GM18909 (cell line): ENCODE measurements at regions not wholly inside any gene's neighbourhood (a gene's known extent, or its start where the extent isn't known, plus 50 kb on each side); places are given as distances from the start of the nearest gene placed in this dataset.

ENCODE experiments used
- ATAC-seq: cut with Tn5 transposase; IDR thresholded peaks from one replicate; pipeline ENCODE4 v1.9.1; 2021; ENCODE audit warnings: mild to moderate bottlenecking; ENCODE audit not compliant: unreplicated experiment, poor library complexity

- ATAC-seq, result no peak
Measured at GRCh38 chr15:36282821-36283220, 296.6 kb upstream of the CDIN1 start.

GRCh38 chr15:36284911-36285310 is 294.5 kb upstream of the CDIN1 start:
- no peak for ATAC-seq

DNA sequence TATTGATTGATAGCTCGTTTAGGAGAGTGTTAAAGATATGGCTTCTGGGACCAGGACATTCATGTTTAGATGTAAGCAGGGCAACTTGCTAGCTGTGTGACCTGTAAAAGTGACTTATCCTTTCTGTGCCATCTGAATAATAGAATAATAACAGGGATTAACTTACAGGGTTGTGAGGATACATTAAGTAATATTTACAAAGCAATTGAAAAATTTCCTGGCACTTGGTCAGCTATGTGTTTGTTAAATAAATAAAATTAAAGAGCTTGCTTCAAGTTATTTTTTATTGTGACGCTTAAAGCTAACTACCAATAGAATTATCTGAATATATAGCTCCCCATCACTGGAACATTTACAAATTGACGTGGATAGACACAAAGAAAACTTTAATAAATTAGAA is 287.9 kb upstream of the CDIN1 start:
- no peak for ATAC-seq

GRCh38 chr15:36294359-36294758 is 285.1 kb upstream of the CDIN1 start:
- ATAC-seq, result no peak

GRCh38 chr15:36301947-36302346 is 277.5 kb upstream of the CDIN1 start:
- ATAC-seq, result no peak

DNA sequence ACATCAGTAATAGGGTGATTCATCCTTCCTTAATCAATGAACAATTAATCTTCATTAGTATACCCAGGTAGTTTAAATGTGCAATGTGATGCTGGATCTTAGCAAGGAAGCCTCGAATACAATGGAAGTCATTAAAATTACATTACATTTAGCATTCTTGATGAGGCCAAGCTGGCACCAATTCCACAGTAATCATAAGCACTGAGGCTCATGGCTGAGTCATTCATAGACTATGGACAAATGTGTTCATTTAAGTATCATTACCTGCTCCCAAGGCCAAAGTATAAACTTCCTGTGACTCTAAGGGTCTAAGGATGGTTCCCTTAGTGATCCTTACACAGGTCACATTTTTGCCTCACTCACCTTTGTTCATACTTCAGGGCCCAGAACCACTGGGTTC is 266.4 kb upstream of the CDIN1 start:
- no peak for ATAC-seq

- no peak for ATAC-seq
Measured at GRCh38 chr15:36313736-36314280, 265.6 kb upstream of the CDIN1 start.

DNA sequence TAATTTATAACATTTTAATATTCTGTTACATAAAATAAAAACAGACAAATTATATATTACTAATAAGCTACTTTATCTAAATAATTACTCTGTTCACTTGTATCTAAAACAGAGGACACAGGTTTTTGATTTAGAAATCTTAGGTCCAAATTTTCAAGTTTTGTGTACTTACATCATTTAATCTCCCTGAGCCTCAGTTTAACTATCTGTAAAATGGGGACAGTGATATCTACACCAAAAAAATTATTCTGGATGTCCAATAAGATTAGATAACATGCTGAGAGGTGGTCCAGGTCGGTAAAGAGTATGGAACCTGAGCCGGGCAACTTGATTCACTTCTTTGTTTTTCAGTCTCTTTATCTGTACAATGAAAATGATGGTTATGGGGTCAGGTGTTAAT is 263.8 kb upstream of the CDIN1 start:
- ATAC-seq, result no peak

GRCh38 chr15:36323615-36324014 is 255.8 kb upstream of the CDIN1 start:
- no peak for ATAC-seq

DNA sequence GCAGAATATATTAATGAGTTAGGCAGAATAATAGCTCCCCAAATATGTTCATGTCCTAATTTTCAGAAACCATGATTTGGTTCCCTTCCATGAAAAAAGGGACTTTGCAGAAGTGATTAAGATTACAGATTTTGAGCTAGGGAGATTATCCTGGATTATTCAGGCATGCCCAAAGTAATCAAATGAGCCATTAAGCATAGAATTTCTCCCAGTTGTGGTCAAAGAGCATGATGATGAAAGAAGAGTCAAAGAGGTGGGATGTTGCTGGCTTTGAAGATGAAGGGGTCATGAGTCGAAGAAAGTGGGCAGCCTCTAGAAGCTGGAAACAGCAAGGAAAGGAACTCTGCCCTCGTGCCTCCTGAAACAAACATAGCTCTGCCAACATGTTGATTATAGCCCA is 254.2 kb upstream of the CDIN1 start:
- no peak for ATAC-seq

DNA sequence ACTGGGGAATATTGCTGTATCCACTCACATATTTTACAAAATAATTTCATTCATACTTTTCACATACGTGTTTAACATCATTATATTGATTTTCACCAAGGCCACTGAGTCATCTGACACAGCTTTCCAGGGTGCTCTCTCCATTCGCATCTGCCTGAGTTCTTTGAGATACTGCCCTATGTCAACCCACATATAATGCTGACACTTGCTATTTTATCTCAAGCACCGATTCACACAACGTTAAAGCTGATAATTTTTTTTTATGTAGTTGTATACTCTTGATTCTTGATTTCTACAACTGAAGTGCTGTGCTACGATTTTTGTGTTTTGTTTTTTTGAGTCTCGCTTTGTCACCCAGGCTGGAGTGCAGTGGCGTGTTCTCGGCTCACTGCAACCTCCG is 249.8 kb upstream of the CDIN1 start:
- no peak for ATAC-seq

DNA sequence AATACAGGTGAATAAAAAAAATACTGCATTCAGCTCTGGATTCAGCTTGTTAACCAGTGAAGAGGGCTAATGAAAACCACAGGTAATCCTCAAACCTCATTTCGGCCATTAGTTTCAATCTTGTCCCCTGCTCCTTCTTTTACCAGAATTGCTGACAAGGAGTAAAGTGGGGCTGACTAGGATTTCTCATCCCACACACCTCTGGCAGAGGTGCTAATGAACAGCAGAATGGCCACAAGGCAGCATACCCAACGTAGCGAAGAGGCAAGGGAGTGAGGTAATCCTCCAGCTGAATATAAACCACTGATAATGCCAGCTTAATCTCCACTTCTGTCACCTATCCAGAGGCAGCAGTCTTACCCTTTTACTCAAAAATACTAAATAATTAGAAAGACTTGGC is 248.8 kb upstream of the CDIN1 start:
- ATAC-seq, result no peak

GRCh38 chr15:36331531-36332275 is 247.7 kb upstream of the CDIN1 start:
- ATAC-seq, result no peak

GRCh38 chr15:36332301-36332700 is 247.1 kb upstream of the CDIN1 start:
- no peak for ATAC-seq

GRCh38 chr15:36332896-36333295 is 246.5 kb upstream of the CDIN1 start:
- ATAC-seq, result no peak

DNA sequence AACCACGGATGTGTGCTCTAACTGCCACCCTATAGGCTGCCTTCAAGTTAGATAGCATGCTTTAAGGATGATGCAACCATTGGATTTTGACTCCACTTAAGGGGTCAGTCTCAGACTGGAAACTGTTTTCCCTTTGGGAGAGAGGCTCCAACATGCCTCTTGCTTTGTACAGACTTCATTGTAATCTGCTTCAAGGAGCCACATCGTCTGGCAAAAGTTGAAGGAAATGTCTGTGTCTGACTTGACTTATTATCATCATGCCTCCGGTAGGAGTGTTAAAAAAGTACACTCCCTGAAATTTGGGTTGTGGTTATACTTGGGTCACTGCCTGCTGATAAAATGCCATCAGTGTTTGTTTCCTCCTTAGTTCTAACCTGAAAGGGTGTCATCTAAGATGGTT is 245.4 kb upstream of the CDIN1 start:
- ATAC-seq, result no peak

GRCh38 chr15:36335224-36335623 is 244.2 kb upstream of the CDIN1 start:
- ATAC-seq, result no peak

DNA sequence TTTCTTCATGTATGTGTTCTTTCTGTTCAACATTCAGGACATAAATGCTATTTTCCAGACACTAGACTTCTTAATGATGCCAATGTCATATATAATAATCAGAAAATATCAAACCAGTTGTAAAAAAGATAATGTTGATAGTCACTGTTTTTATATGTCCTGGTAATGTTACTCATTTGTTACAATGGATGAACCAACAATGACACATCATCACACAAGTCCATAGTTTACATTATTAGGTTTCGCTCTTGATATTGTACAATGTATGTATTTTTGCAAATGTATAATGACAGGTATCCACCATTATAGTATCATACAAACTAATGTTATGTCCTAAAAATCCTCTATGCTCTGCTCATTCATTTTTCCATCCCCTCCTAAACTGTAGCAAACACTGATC is 243.8 kb upstream of the CDIN1 start:
- no peak for ATAC-seq

DNA sequence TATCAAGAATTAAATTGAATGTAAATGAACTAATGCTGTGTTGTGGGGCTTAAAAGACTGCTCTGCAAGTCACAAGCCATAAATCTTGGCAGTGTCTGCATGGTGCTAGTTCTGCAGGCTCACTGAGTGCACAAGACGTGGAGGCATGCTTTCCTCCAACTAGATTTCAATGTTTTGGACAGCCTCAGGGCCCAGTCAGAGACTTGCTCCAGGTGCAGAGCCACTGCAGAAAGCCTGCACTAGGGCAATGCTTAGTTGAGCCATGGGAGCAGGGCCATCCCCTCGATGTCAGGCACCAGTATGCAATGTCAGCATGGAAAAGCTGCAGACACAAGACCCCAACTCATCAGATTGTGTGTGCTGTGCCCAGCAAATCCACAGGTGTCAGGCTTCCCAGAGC is 234.5 kb upstream of the CDIN1 start:
- no peak for ATAC-seq

DNA sequence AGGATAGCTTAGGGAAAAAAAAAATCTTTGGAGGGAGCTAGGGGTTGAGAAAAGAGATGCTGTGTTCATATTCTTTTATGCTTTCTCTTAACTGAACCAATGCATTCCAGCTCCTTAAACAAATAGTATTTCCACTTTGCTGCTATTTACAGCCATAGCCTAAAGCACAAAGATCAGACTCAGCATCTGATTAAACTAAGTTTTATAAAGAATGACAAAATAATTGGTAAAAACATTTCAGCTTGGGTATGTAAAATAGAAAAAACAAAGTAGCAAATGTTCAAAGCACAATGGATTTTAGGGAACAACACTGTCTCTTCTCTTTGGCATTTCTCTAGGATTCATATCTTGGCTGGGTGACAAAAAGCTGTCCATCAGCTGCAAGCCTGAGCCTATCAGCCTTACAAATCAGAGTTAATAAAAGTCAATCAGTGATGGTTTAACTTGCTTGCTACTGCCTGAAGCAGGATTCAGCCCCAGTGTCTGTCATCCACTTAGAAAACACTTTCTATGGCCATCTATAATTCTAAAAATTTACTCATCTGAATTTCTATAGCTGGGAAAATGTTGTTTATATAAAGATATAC is 232.1 kb upstream of the CDIN1 start:
- ATAC-seq, result no peak

DNA sequence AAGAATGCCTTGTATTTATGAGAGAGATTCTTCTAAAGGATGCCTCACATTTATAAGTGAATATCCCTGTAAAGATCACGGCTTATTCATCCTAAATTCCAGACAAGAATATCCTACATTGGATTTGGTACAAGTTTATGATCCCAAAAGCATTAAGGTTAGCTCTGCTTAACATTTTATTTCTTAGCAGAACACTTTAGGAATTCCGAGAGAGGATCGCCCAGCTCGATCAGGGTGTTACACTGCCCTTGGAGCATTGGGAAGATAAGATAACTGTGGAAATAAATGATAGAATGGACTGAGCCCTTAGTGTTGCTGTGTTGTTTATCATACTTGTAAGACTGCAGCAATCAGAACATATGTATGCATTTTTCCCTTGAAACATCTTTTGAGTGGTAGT is 223.0 kb upstream of the CDIN1 start:
- no peak for ATAC-seq

DNA sequence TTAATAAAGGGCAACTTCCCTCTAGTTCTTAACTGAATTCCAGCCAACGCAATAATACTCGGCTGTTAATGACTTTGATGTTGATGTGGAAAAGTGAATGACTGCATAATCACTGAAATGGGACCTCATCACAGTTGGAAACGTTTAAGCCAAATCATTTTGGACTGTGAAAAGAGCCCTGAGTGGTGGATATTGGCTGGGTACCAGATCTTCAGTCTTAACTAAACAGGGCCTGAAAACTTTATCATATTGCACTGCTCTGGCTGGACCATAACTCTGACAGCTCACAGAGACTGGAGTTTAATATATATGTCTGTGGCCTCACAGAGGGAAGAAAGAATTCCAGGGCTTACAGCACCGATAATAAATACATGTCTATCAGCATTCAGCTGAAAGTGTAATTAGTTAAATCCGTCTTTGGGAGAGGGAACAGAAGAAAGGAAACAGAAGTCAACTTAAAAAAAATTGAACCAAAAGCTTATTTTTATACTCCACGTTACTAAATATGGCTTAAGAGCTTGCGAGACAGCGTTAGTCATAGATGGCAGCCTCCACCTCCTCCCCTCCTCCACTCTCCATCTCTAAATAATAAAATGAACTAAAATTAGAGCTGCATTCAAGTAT is 222.3 kb upstream of the CDIN1 start:
- no peak for ATAC-seq
